Spinal cord (tissue), 9 donors: ENCODE measurements at regions not wholly inside any gene's neighbourhood (a gene's known extent, or its start where the extent isn't known, plus 50 kb on each side); places are given as distances from the start of the nearest gene placed in this dataset.
"Not testable (repeated sequence)": the region's sequence is repeated elsewhere in the genome, so short reads cannot be mapped to it uniquely, and the experiment has no call there.

ENCODE experiments used
- DNase-seq, 6 donors: peaks; one replicate each; pipeline versions ENCODE4 v3.0.0 to v3.0.0-alpha.2; 2013 to 2015; ENCODE audit warnings: low spot score in 6 of 6, low read depth in 4 of 6
- H3K27ac ChIP-seq: one replicate; pipeline ENCODE4 v1.5.1; 2013; ENCODE audit warnings: low read depth, low read length, control low read depth
- H3K27me3 ChIP-seq: one replicate; pipeline ENCODE4 v1.6.1; 2013; ENCODE audit warnings: low read length; ENCODE audit not compliant: control insufficient read depth, insufficient read depth
- H3K36me3 ChIP-seq: one replicate; pipeline ENCODE4 v1.6.1; 2013; ENCODE audit warnings: low read length; ENCODE audit not compliant: control insufficient read depth, insufficient read depth
- H3K4me1 ChIP-seq: one replicate; pipeline ENCODE4 v1.6.1; 2013; ENCODE audit warnings: low read length; ENCODE audit not compliant: control insufficient read depth, insufficient read depth
- H3K4me3 ChIP-seq: one replicate; pipeline ENCODE4 v1.5.1; 2013; ENCODE audit warnings: low read depth, low read length, control low read depth
- H3K9me3 ChIP-seq: one replicate; pipeline ENCODE4 v1.6.1; 2013; ENCODE audit warnings: low read length; ENCODE audit not compliant: control insufficient read depth, insufficient read depth
- WGBS: methylation state at CpG from one replicate; pipeline ENCODE4 v1.1.5; 2013; ENCODE audit warnings: missing lambda C conversion rate; ENCODE audit not compliant: insufficient coverage; 5-methylcytosine and 5-hydroxymethylcytosine counted together
- donor health status: healthy.

DNA sequence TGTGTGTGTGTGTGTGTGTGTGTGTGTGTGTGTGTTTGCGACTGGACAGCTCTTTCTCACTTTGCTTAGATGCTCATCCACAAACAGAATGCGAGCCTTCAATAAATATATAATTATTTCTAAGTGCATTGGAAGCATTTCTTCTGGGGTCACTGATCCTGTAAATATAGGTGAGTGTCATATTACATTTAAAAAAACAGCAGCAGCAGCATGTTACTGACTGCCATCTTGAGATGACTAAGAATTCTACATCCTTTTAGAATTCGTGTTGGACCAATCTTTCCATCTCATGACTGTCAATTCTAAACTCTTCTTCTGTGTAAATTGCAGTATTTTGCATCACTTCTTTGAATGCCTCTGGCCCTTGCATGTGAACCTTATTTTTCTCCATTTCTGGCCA lies 238.0 kb upstream of the DDI1 start:
- no peak overlapping the region for H3K27ac ChIP-seq
- H3K4me3 ChIP-seq = no peak overlapping the region
- H3K36me3 ChIP-seq = no peaks in the 10 kb centered on the region
- H3K4me1 ChIP-seq = peaks cover 3% of the 10 kb centered on the region
- 100% methylated on average over 1 of the region's 3 CpGs for WGBS
- H3K9me3 ChIP-seq = no peaks in the 10 kb centered on the region
- no peak for DNase-seq
- H3K27me3 ChIP-seq = no peaks in the 10 kb centered on the region

DNA sequence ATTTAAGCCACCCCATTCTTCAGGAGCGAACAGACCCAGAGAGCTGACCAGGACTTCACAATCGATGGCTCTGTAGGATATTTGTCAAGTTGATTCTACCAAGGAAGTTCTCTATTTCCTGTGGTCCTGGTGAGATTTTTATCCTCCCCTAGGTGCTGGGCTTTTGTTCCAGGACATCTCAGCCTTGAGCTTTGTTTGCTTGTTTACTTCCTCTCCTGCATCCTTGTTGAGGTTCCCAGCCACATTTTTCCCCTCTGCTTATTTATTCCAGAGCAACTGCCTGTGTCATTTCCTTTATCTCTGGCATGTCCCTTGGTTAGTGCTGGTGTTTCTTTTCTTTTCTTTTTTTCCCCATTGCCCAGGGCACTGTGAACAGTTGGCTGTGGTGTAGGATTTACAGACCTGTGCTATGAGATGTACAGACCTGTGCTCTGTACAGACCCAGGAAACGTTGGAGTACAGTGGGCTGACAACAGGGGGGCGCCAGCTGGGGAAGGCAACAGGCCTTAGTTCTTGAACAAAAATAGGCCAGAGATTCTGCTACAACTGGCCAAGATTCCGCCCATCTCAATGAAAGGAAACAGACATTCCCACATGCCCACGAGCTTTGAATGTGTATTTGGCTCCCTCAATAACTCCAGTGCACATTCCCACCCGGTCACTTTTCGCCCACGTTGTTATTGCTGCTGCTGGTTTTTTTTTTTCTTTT lies 235.9 kb upstream of the DDI1 start:
- Histone ChIP-seq H3K9me3 (no peaks in the 10 kb centered on the region), H3K36me3 (no peaks in the 10 kb centered on the region), H3K27ac (peak overlapping the region; percentile 49), H3K4me1 (peaks cover 3% of the 10 kb centered on the region), H3K4me3 (no peak overlapping the region), H3K27me3 (no peaks in the 10 kb centered on the region)
- DNase-seq = peak in 1 of 6 donors; percentile 25
- WGBS = 53% methylated on average over 3 of the region's 9 CpGs

DNA sequence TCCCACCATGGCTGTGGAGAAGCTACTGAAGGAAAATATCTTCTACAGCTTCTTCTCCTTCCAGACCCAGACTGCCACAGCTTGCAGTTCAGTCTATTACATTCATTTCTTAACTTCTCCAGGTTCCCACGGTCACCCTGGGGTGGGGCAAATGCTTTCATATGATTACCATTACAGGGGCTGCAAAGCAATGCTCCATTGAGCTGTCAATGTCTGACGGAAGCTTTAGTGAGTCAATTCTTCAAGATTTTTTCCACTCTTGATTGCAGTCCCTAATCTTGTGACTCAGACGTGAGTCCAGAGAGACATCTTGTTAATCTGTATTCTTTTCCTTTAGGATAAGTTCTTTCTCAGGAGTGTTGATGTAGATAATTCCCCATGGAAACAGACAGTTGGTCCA lies 233.4 kb upstream of the DDI1 start:
- no peak overlapping the region for H3K27ac ChIP-seq
- H3K4me3 ChIP-seq = no peak overlapping the region
- no peaks in the 10 kb centered on the region for H3K9me3 ChIP-seq
- DNase-seq = no peak
- 69% methylated on average over 2 of the region's 3 CpGs for WGBS
- no peaks in the 10 kb centered on the region for H3K36me3 ChIP-seq
- no peaks in the 10 kb centered on the region for H3K27me3 ChIP-seq
- H3K4me1 ChIP-seq = peaks cover 3% of the 10 kb centered on the region

DNA sequence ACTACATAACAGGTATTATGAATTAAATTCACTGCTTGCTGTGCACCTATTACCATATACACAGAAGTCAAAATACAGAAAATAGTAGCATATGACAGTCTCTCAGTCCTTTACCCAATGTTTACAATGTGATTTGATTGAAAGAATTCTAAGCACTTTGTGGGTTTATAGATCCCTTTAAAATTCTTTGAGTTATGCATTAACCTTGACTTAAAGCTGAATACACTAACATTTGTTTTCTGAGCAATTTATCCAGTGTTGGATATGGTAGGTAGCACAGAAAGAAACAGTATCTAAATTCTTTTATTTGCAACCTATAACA lies 230.8 kb upstream of the DDI1 start:
- Histone ChIP-seq H3K4me3 (no peak overlapping the region), H3K27me3 (no peaks in the 10 kb centered on the region), H3K9me3 (no peaks in the 10 kb centered on the region), H3K27ac (no peak overlapping the region), H3K36me3 (no peaks in the 10 kb centered on the region), H3K4me1 (peaks cover 2% of the 10 kb centered on the region)
- DNase-seq = no peak

DNA sequence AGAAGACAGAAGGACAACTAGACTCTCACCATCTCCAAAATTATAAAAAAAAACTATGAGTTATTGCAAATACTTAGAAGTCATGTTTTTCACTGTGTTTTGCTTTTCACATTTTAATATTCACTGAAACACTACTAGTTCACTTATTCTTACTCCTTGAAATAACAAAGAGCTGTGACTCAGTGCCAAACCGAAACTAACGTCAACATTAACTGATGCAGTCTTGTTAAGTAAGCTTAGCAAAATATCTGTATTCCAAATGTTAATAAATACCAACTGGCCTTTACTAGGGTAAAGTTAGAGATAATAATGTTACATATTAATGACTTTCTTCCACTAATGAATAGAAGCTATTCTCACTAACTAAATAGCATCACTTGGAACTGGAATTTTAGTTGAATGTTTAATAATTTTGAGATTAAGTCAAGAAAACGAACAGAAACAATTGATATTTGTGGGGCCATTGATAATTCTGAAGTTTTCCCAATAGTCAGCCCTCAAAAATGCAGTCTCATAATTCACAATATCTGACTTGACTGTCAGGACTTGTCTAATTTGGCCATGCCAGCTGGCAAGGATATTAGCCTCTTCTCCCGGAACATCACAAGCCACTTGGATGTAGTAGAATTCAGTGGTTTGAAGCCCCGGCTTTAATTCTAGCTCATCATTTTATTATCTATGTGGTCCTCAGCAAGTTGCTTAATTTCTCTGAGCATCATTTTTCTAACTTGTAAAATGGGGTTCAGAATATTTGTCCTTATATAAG lies 230.1 kb upstream of the DDI1 start:
- Histone ChIP-seq H3K4me3 (no peak overlapping the region), H3K36me3 (no peaks in the 10 kb centered on the region), H3K27ac (no peak overlapping the region), H3K4me1 (no peaks in the 10 kb centered on the region), H3K27me3 (no peaks in the 10 kb centered on the region), H3K9me3 (no peaks in the 10 kb centered on the region)
- WGBS = no CpG with 5 or more reads among the region's 5 CpGs
- DNase-seq = peak in 1 of 6 donors; percentile 20

DNA sequence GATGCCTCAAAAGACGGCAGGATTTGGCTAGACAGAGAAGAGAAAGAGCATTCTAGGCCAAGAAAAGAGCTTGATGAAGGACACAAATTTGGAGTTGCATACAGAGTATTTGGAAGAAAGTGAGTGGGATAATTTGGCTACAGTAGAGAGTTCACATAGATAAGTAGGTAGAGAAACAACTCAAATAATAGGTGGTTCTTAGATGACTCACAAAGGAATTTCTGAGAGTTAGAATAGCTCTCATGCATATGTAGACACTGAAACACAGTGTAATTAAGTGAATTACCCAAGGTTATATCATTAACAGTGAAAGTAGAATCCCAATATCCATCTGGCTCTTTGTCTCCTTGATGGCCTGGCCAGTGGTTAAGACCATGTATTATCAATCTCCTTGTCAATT lies 228.6 kb upstream of the DDI1 start:
- H3K4me3 ChIP-seq = no peak overlapping the region
- no peaks in the 10 kb centered on the region for H3K36me3 ChIP-seq
- H3K9me3 ChIP-seq = no peaks in the 10 kb centered on the region
- WGBS = 22% methylated on average over 1 of the region's 1 CpG
- H3K27me3 ChIP-seq = no peaks in the 10 kb centered on the region
- H3K27ac ChIP-seq = no peak overlapping the region
- peak in 1 of 6 donors; percentile 48 for DNase-seq
- H3K4me1 ChIP-seq = no peaks in the 10 kb centered on the region

DNA sequence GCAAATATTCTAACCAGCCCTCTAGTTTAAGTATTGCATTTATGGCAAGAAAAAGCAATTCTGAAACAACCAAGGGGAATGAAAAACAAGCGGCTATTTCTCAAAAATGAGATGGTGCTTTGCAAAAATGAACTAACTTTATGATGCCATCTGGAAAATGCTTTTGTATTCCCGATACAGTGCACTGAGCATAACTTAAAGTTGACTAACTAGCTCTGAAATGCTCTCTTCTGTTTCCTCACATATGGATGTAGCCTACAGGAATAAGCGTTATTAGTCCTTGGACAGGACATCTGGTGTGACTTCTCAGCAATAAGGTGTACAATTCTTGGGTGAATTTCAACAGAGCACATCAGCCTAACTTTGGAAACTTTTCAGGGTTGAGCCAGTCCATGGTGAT lies 228.2 kb upstream of the DDI1 start:
- DNase-seq = peak in 1 of 6 donors; percentile 66

DNA sequence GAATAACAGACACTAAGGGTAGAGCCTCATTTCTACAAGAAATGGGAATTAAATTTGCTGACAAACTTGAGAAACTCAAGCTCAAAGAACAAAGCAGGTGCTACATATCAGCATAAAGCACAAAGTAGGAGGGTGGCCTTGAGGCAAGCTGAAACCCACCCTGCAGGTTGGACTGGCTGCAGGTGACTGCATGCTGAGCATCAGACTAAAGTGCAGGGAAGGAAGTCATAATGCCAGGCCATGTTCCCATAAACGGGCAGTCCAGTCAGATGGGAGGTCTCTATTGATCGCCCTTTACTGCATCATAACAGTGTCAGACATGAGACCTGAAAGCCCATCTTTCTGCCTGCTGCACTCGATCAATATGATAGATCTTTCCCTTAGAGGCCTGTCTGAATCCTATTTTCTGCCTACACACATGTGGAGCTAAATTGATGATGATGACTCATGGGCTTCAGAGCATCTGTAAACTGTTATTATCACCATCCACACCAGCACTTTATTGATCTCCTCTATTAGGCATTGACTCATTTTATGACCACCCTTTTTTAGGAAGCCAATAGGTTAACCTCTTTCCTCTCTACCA lies 224.5 kb upstream of the DDI1 start:
- Histone ChIP-seq H3K27me3 (no peaks in the 10 kb centered on the region), H3K9me3 (no peaks in the 10 kb centered on the region), H3K4me3 (no peak overlapping the region), H3K36me3 (no peaks in the 10 kb centered on the region), H3K4me1 (no peaks in the 10 kb centered on the region), H3K27ac (no peak overlapping the region)
- DNase-seq = peak in 1 of 6 donors; percentile 34
- 75% methylated on average over 2 of the region's 3 CpGs for WGBS

More for the DNA sequence above, 228.2 kb upstream of the DDI1 start:
- Histone ChIP-seq H3K36me3 (no peaks in the 10 kb centered on the region), H3K4me1 (no peaks in the 10 kb centered on the region), H3K4me3 (no peak overlapping the region), H3K27me3 (no peaks in the 10 kb centered on the region), H3K9me3 (no peaks in the 10 kb centered on the region), H3K27ac (no peak overlapping the region)
- 75% methylated on average over 2 of the region's 3 CpGs for WGBS

DNA sequence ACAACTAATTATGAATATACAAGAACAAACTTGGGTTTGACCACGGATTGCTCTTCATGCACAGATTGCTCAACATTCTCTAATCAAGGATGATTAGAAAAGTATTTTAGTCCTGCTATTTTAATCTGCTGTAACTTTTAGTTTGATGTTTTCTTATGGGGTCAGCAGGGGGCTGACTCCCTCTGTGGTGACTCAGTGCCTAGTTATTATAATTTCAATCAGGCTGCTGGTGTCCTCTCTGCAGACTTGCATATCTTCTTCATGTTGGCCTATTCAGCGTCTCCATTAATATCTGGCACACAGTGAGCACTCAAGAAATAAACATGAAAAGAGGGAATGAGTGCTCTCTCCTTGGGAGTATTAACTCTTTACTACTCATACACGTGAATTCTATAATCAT lies 223.8 kb upstream of the DDI1 start:
- H3K27me3 ChIP-seq = no peaks in the 10 kb centered on the region
- H3K36me3 ChIP-seq = no peaks in the 10 kb centered on the region
- H3K27ac ChIP-seq = no peak overlapping the region
- H3K4me3 ChIP-seq = no peak overlapping the region
- no peaks in the 10 kb centered on the region for H3K9me3 ChIP-seq
- DNase-seq = no peak
- no CpG with 5 or more reads among the region's 3 CpGs for WGBS
- no peaks in the 10 kb centered on the region for H3K4me1 ChIP-seq

DNA sequence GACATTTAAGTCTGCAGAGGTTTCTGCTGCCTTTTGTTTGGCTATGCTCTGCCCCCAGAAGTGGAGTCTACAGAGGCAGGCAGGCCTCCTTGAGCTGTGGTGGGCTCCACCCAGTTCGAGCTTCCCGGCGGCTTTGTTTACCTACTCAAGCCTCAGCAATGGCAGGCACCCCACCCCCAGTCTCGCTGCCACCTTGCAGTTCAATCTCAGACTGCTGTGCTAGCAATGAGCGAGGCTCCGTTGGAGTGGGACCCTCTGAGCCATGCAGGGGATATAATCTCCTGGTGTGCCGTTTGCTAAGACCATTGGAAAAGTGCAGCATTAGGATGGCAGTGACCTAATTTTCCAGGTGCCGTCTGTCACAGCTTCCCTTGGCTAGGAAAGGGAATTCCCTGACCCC lies 216.1 kb upstream of the DDI1 start:
- H3K9me3 ChIP-seq, H3K27me3 ChIP-seq, H3K36me3 ChIP-seq, H3K4me3 ChIP-seq, DNase-seq, H3K4me1 ChIP-seq, H3K27ac ChIP-seq: not testable (repeated sequence)
- WGBS = 97% methylated on average over 7 of the region's 8 CpGs
